Subcutaneous abdominal adipose tissue (tissue), 5 donors: ENCODE measurements at regions not wholly inside any gene's neighbourhood (a gene's known extent, or its start where the extent isn't known, plus 50 kb on each side); places are given as distances from the start of the nearest gene placed in this dataset.
A peak's percentile ranks its signal among the peaks of the same experiment; 100 is the strongest.
"Not testable (repeated sequence)": the region's sequence is repeated elsewhere in the genome, so short reads cannot be mapped to it uniquely, and the experiment has no call there.

Experiments
- H3K27ac ChIP-seq: one replicate; pipeline ENCODE4 v1.7.0; 2013; ENCODE audit warnings: low read depth, mild to moderate bottlenecking, inconsistent platforms, low read length, moderate library complexity
- H3K27me3 ChIP-seq, 5 donors: one replicate each; pipeline ENCODE4 v1.7.0; 2013; ENCODE audit warnings: low read length in 5 of 5, inconsistent platforms in 1 of 5; ENCODE audit not compliant: control insufficient read depth in 5 of 5, insufficient read depth in 4 of 5
- H3K36me3 ChIP-seq, 5 donors: one replicate each; pipeline ENCODE4 v1.7.0; 2013; ENCODE audit warnings: low read length in 5 of 5; ENCODE audit not compliant: control insufficient read depth in 5 of 5, insufficient read depth in 5 of 5
- H3K4me1 ChIP-seq, 5 donors: one replicate each; pipeline ENCODE4 v1.7.0; 2013; ENCODE audit warnings: low read length in 5 of 5, mild to moderate bottlenecking in 3 of 5, moderate library complexity in 1 of 5; ENCODE audit not compliant: control insufficient read depth in 5 of 5, insufficient read depth in 5 of 5
- H3K4me3 ChIP-seq, 5 donors: one replicate each; pipeline ENCODE4 v1.7.0; 2013; ENCODE audit warnings: low read length in 5 of 5, low read depth in 1 of 5
- H3K9ac ChIP-seq, 5 donors: one replicate each; pipeline ENCODE4 v1.7.0; 2013; ENCODE audit warnings: low read length in 5 of 5, mild to moderate bottlenecking in 4 of 5, moderate library complexity in 3 of 5
- H3K9me3 ChIP-seq, 5 donors: one replicate each; pipeline ENCODE4 v1.7.0; 2013; ENCODE audit warnings: low read length in 5 of 5; ENCODE audit not compliant: control insufficient read depth in 5 of 5
- donor health status: healthy.
- donor health status: healthy.
- donor health status: healthy.
- donor health status: healthy.
- donor health status: healthy.

DNA sequence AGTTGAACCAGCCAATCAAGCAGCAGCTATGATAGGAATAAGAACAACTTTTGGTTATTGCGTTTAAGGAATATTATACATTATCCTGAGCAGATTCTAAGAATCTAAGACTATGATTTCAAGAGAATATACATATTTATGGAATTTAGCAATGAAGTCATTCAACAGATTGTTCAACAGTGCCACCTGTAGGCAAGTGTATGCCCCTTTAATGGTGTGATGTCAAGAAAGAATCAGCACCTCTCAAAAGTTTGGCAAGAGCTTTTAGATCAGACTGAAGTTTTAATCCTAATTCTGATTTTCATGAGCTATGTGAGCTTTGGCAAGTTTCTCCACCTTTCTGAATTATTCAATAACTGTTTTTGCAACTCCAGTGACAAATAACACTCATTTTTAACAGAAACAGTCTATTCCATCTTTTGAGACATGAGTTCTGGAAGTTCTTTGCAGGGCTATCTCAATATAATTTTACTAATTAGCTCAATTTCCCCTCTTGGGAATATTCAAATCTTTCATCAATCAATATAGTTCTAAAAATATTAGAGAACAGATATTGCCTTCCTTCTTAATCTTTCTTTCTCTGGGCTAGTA lies 474.3 kb upstream of the TOM1L1 start:
- Histone ChIP-seq H3K4me1 (no peaks in the 10 kb centered on the region), H3K9me3 (peaks cover 0 to 3% (median 0%) of the 10 kb centered on the region in 5 donors), H3K27me3 (no peaks in the 10 kb centered on the region), H3K27ac (no peak overlapping the region), H3K4me3 (no peak overlapping the region), H3K9ac (no peak overlapping the region), H3K36me3 (no peaks in the 10 kb centered on the region)

GRCh38 chr17:54435966-54436365 lies 464.7 kb upstream of the TOM1L1 start:
- Histone ChIP-seq H3K4me1 (no peaks in the 10 kb centered on the region), H3K27ac (no peak overlapping the region), H3K27me3 (no peaks in the 10 kb centered on the region), H3K9me3 (no peaks in the 10 kb centered on the region), H3K4me3 (no peak overlapping the region), H3K36me3 (no peaks in the 10 kb centered on the region), H3K9ac (no peak overlapping the region)

DNA sequence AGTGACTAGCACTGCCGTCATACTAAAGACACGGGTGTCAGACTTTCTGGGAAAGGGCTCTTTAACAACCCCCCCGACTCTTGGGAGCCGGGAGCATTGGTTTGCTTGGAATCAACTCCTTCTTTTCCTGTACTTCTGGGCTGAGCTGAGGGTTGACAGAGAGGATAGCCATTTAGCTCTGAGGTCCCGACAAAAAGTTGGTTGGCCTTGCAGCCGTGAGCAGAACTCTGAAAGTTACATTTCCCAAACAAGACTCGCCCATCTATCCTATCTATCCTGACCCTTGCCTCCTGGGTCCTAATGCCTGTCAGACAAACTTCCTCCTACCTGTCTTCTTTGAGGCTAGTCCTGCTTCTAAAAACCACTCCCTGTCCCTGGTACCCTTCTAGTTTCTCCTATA lies 460.8 kb upstream of the TOM1L1 start:
- H3K27ac ChIP-seq, result no peak overlapping the region
- H3K27me3 ChIP-seq, result no peaks in the 10 kb centered on the region

DNA sequence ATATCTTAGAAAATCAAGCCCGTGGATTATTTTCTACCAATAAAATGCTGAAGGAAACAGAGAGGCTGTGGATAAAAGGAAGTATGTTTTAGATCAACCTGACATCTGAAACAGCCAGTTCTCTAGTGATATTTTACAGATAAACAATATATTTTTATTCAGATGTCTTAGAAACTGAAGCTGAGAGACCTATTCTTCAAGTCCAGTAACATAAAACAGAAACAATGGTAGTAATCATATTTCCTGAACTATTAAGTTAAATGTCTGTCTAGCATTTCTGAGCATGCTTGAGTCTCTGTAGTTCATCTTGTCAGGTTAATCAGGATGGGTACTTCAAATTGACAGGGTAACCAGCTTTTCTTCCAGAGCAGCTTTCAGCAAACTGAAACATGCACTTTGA lies 449.6 kb upstream of the TOM1L1 start:
- Histone ChIP-seq H3K4me1 (no peaks in the 10 kb centered on the region), H3K9me3 (peaks cover 6 to 14% (median 6%) of the 10 kb centered on the region in 5 donors), H3K27me3 (no peaks in the 10 kb centered on the region), H3K36me3 (no peaks in the 10 kb centered on the region), H3K4me3 (no peak overlapping the region), H3K9ac (no peak overlapping the region), H3K27ac (no peak overlapping the region)

More for the DNA sequence above, 460.8 kb upstream of the TOM1L1 start:
- Histone ChIP-seq H3K4me3 (no peak overlapping the region), H3K36me3 (no peaks in the 10 kb centered on the region), H3K9ac (no peak overlapping the region), H3K4me1 (no peaks in the 10 kb centered on the region), H3K9me3 (peaks cover 0 to 7% (median 0%) of the 10 kb centered on the region in 5 donors)

- H3K27ac ChIP-seq, result no peak overlapping the region
- H3K27me3 ChIP-seq, result no peaks in the 10 kb centered on the region
- no peaks in the 10 kb centered on the region for H3K36me3 ChIP-seq
- peaks cover 6 to 22% (median 14%) of the 10 kb centered on the region in 5 donors for H3K9me3 ChIP-seq
- H3K4me3 ChIP-seq, result no peak overlapping the region
- no peaks in the 10 kb centered on the region for H3K4me1 ChIP-seq
- no peak overlapping the region for H3K9ac ChIP-seq
Observed at GRCh38 chr17:54452666-54453348, 447.8 kb upstream of the TOM1L1 start.

GRCh38 chr17:54455251-54455868 lies 445.3 kb upstream of the TOM1L1 start:
- Histone ChIP-seq H3K4me3 (peak overlapping the region in 1 of 5 donors; percentile 21), H3K9ac (no peak overlapping the region), H3K27ac (no peak overlapping the region), H3K36me3 (no peaks in the 10 kb centered on the region), H3K27me3 (no peaks in the 10 kb centered on the region), H3K4me1 (no peaks in the 10 kb centered on the region), H3K9me3 (peaks cover 6 to 23% (median 13%) of the 10 kb centered on the region in 5 donors)

GRCh38 chr17:54465443-54465842 lies 435.2 kb upstream of the TOM1L1 start:
- H3K27me3 ChIP-seq, H3K9me3 ChIP-seq, H3K27ac ChIP-seq, H3K36me3 ChIP-seq, H3K4me1 ChIP-seq, H3K4me3 ChIP-seq, H3K9ac ChIP-seq: not testable (repeated sequence)

GRCh38 chr17:54466875-54467274 lies 433.8 kb upstream of the TOM1L1 start:
- H3K27me3 ChIP-seq, result no peaks in the 10 kb centered on the region
- H3K4me3 ChIP-seq, result no peak overlapping the region

DNA sequence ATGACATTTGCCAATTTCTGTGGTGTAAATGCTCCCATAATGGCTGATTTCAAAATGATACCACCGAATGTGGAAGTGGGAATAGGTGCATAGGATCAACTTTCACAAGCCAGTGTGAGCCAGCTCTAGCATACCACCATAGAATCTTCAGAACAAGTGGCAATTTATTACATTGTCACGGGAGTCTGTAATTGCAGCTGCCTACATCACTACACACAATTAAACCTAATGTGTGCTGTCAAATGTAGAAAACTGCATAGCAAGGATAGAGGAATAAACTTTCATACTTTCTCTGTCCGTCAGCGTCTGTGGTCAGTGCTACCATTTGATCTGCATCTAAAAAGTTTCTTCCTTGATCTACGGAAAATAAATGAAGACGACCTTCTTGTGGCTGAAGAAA lies 417.8 kb upstream of the TOM1L1 start:
- H3K4me3 ChIP-seq, result no peak overlapping the region
- H3K36me3 ChIP-seq, result no peaks in the 10 kb centered on the region
- no peak overlapping the region for H3K27ac ChIP-seq
- H3K27me3 ChIP-seq, result no peaks in the 10 kb centered on the region
- no peaks in the 10 kb centered on the region for H3K9me3 ChIP-seq
- H3K9ac ChIP-seq, result no peak overlapping the region
- H3K4me1 ChIP-seq, result no peaks in the 10 kb centered on the region

More at GRCh38 chr17:54466875-54467274, 433.8 kb upstream of the TOM1L1 start:
- Histone ChIP-seq H3K4me1 (no peaks in the 10 kb centered on the region), H3K27ac (no peak overlapping the region), H3K9me3 (peaks cover 0 to 8% (median 0%) of the 10 kb centered on the region in 5 donors), H3K36me3 (no peaks in the 10 kb centered on the region), H3K9ac (no peak overlapping the region)

DNA sequence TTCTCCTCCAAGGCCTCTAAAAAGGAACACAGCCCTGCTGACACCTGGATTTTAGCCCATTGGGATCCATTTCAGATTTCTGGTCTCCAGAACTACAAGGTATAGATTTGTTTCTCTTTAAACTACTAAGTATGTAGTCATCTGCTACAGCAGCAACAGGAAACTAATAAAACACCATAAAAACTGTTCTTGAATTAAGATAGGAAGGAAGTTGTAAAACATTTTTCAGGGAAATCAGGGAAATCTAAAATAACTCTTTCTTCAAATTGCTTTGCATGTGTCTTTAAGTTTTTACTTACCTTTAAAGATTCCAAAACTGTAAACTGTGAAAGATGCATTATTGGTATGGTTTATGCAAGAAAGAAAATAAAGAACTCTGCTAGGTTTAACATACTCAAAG lies 407.0 kb upstream of the TOM1L1 start:
- Histone ChIP-seq H3K27ac (no peak overlapping the region), H3K9ac (no peak overlapping the region), H3K4me3 (no peak overlapping the region), H3K9me3 (peaks cover 0 to 3% (median 0%) of the 10 kb centered on the region in 5 donors), H3K27me3 (no peaks in the 10 kb centered on the region), H3K36me3 (no peaks in the 10 kb centered on the region), H3K4me1 (no peaks in the 10 kb centered on the region)
